Left ventricle myocardium superior (tissue), 1 donor: ENCODE measurements at regions not wholly inside any gene's neighbourhood (a gene's known extent, or its start where the extent isn't known, plus 50 kb on each side); places are given as distances from the start of the nearest gene placed in this dataset.

Source experiments
- ATAC-seq: fragments of 200-7000 bp; cut with Tn5 transposase; one replicate; pipeline ENCODE4 v1.9.1; 2020; ENCODE audit warnings: mild to moderate bottlenecking, moderate library complexity
- DNase-seq: peaks from one replicate; pipeline ENCODE4 v3.0.0-alpha.2; 2020
- intact Hi-C: fragments of 100-400 bp; cut with micrococcal nuclease; formaldehyde crosslinking; loops from one replicate; pipeline ENCODE4 v1.11.0; 2022
- donor health status: DM: no; HTN: yes; CAD: no; lungs with severe emphysema.

DNA sequence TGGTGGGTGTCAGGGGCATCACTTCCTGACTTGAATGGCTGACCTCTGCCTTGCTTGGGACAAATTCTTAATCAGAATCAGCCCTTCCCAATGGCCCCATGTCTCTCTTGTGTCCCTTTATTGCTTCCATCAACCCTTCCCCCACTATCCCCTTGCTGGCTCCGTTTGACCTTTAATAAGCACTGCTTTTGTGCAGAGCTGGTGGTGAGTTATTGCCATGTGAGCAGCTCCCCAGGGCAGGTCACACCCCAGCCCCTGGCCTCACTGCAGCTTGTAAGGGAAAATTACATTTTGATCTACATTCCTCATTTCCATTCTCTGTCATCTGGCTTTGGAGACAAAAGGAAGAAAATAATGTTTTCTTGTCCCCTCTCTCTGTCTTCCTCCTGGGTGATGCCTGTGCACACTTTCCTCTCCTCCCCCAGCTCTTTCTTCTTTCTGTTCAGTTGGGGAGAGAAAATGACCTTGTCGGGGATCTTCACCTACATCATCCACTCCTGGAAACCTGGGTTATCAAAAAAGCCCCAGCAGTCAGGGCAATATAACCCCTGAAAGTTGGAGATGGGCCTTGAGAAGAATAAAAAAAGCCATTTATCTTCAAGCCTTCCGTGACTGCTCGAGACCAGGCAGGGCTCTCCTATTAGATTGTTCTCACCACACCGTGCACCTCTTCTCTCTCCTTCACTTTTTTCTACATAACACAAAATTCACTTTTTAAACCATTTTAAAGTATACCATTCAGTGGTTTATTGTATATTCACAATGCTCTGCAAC lies 100.4 kb upstream of the SRRM4 start:
- intact Hi-C loops: no loop called here
- no peak for DNase-seq

DNA sequence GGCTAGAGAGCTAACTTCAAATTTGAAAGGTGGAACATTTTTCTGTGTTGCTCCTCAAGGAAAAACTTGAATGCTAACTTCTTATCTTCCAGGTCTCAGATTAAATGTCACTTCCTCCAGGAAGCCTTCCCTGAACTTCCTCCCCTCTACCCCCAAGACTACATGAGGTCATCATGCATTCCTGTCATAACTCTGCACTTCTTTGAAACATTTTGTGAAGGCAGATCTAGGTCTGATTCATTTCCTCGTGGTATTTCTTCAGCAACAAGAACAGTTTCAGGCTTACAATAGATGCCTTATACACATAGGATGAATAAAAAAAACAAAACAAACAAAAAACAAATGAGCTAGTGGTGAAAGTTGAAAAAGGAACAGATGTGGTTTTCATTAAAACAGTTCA lies 97.1 kb upstream of the SRRM4 start:
- ATAC-seq: no peak
- no peak for DNase-seq
- intact Hi-C loops: no loop called here

More for the DNA sequence above, 100.4 kb upstream of the SRRM4 start:
- no peak for ATAC-seq

- intact Hi-C loops: no loop called here
- ATAC-seq (peak; percentile 45), DNase-seq (no peak)
Measured at GRCh38 chr12:118900993-118901392, 80.3 kb upstream of the SRRM4 start.

DNA sequence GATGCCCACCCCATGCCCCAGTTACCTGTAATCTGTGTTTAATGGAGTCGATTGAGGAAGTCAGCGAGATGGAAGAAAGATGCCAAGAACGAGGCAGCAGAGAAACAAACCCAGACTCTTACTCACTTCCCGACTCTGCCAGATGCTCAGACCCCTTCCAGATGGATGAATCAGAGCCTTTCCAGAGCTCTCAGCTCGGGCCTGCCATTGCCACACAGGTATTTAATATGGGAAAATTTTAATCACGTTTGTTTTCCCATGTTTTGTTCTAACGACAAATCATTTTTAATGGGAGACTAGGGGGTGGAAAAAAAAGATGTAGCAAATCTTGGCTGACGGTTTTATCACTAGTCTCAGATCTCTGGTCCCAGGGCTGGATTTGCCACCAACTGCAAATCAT lies 72.5 kb upstream of the SRRM4 start:
- DNase-seq: no peak
- no peak for ATAC-seq
- intact Hi-C loops: no loop called here

DNA sequence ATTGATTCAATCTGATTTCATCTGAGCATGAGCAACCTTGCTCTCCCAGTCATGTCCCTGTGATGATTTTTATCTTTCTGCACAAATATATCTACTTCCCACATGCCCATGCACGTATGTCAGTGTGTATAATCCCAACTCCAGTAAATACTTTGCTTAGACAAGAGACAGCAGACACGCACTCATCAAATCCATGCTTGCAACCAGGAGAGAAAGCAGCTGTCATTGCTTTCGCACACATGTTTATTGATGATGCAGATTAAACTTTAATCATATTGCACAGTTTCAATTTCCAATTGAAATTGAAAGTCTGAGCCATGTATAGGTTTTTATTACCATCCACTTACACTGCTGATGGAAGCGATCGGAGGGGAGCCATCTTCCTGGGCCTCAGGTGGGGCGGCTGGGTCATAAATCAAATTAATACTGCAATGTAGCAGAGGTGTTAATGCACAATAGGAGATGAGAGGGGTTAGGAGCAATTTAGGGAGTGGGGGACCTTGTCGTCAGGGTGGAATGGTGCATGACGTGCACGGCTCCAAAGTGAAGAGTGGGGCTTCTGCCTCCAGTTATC lies 68.6 kb upstream of the SRRM4 start:
- intact Hi-C loops: no loop called here
- DNase-seq (no peak), ATAC-seq (no peak)

DNA sequence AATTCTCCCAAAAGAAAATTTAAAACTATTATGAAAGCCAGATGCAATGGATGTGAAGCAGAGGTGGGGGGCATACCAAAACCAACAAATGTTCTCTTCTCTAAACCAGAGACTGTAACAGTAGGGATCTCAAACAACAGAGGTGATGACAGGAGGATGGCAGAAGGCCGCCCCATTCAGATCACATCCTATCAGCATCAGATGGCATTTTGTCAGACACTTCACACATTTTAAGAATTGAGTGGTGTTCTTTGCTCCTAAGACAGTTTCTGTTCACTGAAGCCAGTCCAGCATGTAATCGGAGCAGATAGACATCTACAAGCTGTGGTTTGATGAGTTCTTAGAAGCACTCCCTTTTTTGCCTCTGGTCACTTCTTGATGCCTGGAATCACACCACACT lies 59.6 kb upstream of the SRRM4 start:
- ATAC-seq (no peak), DNase-seq (no peak)
- intact Hi-C loops: no loop called here

DNA sequence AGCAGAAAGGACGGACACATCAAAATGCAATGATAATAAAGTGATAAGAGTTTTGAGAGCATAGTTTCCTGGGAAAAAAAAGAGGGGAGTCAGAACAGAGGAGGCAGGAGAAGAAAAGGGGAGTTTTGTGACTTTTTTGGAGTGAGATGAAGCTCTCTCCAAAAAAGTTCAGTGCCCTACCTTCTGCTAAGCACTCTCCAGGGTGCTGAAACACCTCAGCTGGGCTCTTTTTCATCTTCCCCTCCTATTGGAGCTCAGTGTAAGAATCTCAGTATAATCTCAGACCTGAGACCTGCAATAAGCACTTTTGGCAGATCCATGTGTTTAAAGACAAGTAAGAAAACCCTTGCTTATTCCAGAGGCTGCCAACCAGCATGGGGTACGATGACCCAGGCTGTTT lies 58.9 kb upstream of the SRRM4 start:
- intact Hi-C loops: no loop called here
- DNase-seq (no peak), ATAC-seq (no peak)

DNA sequence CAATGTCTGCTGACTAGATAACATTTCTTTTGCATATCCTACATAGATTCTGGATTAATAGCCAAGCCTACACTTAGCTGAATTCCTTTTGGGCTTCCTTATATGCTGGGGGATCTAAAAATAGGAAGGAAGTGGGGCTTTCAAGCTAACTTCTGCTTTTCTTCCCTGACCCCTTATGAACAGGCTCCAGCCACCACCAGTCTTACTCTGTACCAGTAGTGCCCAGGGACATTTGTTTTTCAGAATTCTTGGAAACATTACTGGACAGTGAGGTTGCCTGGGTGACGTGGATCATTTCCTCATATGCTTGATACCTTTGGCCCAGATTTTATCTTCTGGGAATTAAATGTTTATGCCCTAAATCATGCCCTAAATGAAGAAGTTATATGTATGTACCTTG lies 55.9 kb upstream of the SRRM4 start:
- intact Hi-C loops: no loop called here
- ATAC-seq (peak; percentile 69), DNase-seq (no peak)

DNA sequence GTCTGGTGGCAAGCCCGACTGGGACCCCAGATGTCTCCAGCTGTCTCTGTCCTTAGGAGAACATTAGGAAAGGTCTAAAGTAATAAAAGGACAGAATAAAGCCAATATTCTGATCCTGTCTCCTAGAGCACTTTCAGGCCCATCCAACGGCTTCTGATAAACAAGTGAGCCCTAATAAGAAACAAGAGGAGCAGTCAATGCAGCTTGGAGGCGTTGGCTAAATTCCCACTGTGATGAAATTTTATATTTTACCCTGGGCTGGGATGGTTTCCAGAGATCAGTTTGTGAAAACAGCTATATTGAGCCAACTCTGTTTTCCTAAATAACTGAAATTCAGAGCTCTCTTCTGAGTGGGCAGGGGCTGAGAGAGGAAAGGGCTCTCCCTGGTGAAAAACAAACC lies 55.5 kb upstream of the SRRM4 start:
- DNase-seq (no peak), ATAC-seq (peak; percentile 65)
- intact Hi-C loops: no loop called here
